Renal cortex interstitium (tissue), 11 donors: ENCODE measurements at regions not wholly inside any gene's neighbourhood (a gene's known extent, or its start where the extent isn't known, plus 50 kb on each side); places are given as distances from the start of the nearest gene placed in this dataset.
"Not testable (repeated sequence)": the region's sequence is repeated elsewhere in the genome, so short reads cannot be mapped to it uniquely, and the experiment has no call there.

Experiments used
- DNase-seq, 11 donors: peaks; one replicate each; pipeline ENCODE4 v3.0.0-alpha.2; 2013; ENCODE audit warnings: low read depth in 9 of 11, low spot score in 4 of 11; ENCODE audit errors: extremely low read depth in 1 of 11

DNA sequence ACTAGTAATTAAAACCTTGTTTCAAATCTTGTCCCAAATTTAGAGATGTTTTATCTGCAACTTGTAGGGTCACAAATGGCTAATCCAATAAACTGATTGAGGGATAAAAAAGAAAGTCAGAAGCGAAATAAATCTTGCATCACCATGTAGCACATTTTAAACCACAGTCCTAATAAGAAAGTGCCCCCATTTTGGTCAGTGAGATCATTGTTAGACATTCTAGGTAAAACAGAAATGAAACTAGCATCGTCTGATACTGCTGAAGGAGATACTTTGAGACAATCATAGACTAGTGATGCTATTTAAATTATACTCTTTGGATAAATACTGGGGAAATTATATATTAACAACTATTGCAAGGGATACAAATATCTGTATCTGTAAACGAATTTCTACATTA, 247.9 kb downstream of the AMY1C start:
- no peak for DNase-seq

GRCh38 chr1:104018922-104019674, 269.4 kb downstream of the AMY1C start:
- DNase-seq = no peak

DNA sequence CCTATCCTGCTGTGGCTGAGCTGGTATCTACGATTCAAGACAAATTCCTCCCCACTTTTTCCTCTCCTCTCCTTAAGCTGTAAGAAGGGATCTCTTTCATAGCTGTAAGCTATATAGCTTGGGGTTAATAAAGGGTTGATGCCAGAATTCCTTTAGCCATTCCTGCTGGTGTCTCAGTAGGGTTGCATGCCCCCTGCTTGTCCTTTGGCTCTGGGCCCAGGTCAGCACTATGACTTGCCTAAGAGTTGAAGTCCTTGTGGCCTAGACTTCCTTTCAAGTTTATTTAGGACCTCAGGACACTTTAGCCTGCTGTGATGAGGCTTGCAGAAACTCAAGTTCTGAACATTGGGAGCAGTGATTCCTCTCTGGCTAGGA, 270.0 kb downstream of the AMY1C start:
- DNase-seq = no peak

- DNase-seq = no peak
Observed at GRCh38 chr1:104028416-104029035, 278.8 kb downstream of the AMY1C start.

DNA sequence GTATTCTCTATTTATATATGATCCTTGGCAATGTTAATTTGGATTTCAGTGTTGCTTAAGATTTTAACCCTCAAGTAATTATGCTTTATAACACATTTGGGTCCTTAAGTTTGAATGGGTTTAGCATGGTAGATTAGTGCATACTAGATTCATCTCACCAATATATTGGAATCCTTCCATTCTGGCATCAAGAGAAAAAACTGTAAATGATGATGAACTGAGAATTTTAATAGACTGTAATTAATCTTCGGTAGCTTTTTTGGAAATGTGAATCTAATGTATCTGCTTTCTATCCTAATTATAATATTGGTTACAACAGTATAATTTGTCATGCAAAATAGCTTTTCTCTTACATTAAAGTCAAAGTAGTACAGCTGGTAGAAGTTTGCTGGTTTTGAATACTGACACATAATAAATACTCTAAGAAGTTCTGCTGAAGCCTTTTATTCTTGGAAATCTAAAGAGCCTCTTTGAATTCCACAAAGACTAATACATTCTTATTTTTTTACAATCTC, 279.8 kb downstream of the AMY1C start:
- no peak for DNase-seq

GRCh38 chr1:104056786-104057185, 307.1 kb downstream of the AMY1C start:
- no peak for DNase-seq

DNA sequence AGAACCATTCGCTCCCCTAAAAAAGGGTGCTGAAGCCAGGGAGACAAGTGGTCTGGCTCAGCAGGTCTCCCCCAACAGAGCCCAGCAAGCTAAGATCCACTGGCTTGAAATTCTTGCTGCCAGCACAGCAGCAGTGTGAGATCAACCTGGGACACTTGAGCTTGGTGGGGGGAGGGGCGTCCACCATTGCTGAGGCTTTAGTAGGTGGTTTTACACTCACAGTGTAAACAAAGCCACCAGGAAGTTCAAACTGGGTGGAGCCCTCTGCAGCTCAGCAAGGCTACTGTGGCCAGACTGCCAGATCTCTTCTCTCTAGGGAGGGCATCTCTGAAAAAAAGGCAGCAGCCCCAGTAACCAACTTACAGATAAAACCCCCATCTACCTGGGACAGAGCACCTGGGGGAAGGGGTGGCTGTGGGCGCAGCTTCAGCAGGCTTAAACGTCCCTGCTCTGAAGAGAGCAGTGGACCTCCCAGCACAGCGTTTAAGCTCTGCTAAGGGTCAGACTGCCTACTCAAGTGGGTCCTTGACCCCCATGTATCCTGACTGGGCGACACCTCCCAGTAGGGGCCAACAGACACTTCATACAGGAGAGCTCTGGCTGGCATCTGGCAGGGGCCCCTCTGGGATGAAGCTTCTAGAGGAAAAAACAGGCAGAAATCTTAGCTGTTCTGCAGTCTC, 307.7 kb downstream of the AMY1C start:
- peak in 1 of 11 donors; percentile 1 for DNase-seq

DNA sequence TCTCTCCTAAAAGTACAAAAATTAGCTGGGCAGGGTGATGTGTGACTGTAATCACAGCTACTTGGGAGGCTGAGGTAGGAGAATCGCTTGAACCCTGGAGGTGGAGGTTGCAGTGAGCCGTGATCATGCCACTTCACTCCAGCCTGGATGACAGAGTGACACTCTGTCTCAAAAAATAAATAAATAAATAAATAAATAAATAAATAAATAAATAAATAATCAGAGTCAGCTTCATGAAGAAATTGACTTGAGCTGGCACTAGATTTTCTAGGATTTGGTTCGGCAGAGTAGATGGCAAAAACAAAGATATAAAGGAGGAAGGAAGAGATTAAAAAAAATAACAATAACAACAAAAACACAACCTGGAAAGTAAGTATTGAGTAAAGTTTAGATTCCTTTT, 311.9 kb downstream of the AMY1C start:
- not testable (repeated sequence) for DNase-seq

DNA sequence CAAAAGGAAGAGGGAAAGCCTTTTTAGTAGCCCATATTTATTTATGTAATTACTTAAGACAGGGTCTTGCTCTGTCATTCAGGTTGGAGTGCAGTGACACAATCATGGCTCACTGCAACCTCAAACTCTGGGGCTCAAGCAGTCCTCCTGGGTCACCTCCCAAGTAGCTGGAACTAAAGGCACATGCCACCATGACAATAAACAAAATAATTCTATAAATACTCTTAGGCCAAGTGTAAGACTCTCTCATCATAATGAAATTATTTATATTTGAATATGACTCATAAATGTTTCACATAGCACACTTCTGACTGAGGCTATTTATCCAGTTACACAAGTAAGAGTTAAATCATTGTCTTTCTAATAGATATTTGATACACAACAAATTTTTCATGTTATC, 314.7 kb downstream of the AMY1C start:
- no peak for DNase-seq

DNA sequence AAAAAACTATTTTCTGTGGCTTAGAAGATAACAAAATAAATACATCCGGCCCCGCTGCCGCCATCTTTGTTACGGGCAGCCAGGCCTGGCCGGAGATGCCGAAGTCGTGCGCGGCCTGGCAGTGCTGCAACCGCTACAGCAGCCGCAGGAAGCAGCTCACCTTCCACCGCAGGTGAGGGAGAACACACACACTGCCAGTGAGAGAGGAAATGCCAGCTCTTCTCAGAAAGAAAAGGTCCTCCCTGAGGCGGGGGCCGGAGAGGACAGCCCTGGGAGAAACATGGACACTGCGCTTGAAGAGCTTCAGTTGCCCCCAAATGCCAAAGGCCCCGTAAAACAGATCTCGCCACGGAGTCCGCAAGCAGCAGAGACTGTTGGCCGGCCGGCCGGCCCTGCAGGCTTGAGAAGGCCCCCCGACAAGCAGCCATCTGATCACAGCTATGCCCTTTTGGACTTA, 323.2 kb downstream of the AMY1C start:
- DNase-seq = no peak

GRCh38 chr1:104073463-104073902, 323.8 kb downstream of the AMY1C start:
- no peak for DNase-seq

GRCh38 chr1:104082221-104082620, 332.5 kb downstream of the AMY1C start:
- no peak for DNase-seq

GRCh38 chr1:104084380-104084779, 334.7 kb downstream of the AMY1C start:
- DNase-seq = no peak

- DNase-seq = no peak
Observed at GRCh38 chr1:104092698-104093097, 343.0 kb downstream of the AMY1C start.

DNA sequence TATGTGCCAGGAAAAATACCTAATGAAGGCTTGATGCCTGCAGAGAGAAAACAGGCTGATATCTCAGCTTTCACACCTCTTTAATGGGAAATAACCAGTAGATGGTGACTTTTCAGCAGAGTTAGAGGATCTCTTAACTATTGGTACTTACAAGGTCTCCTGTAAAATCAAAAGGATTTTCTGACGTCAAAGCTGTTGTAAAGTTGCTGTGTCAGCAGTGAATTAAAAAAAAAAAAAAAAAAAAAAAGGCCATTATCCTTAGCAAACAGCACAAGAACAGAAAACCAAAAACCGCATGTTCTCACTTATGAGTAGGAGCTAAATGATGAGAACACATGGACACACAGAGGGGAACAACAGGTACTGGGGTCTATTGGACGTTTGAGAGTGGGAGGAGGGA, 349.1 kb downstream of the AMY1C start:
- no peak for DNase-seq

GRCh38 chr1:104100115-104100514, 350.4 kb downstream of the AMY1C start:
- DNase-seq = peak in 2 of 11 donors; percentile 2 to 8

- no peak for DNase-seq
Observed at GRCh38 chr1:104105465-104105864, 355.8 kb downstream of the AMY1C start.

GRCh38 chr1:104120525-104120924, 370.8 kb downstream of the AMY1C start:
- DNase-seq = no peak

- no peak for DNase-seq
Observed at GRCh38 chr1:104121271-104121670, 371.6 kb downstream of the AMY1C start.

GRCh38 chr1:104125266-104125665, 375.6 kb downstream of the AMY1C start:
- no peak for DNase-seq
